ENCODE measurements at regions not wholly inside any gene's neighbourhood (a gene's known extent, or its start where the extent isn't known, plus 50 kb on each side); places are given as distances from the start of the nearest gene placed in this dataset.

GRCh38 chr5:60183881-60184280 is 290.4 kb upstream of the PDE4D start:
- Mint-ChIP-seq H3K27ac (ENCODE audit: unreplicated experiment) (no peak overlapping the region), H3K9me3 (ENCODE audit: unreplicated experiment) (no peaks in the 10 kb centered on the region), H3K27me3 (ENCODE audit: low read depth, unreplicated experiment) (no peaks in the 10 kb centered on the region), H3K4me1 (ENCODE audit: low read depth, unreplicated experiment) (peaks cover 7% of the 10 kb centered on the region), H3K4me3 (ENCODE audit: unreplicated experiment) (no peak overlapping the region), H3K36me3 (ENCODE audit: low read depth, unreplicated experiment) (no peaks in the 10 kb centered on the region)
- Histone ChIP-seq H2AFZ (ENCODE audit: low read depth, low read length) (no peak overlapping the region), H3K79me2 (ENCODE audit: insufficient read depth, low read length) (no peaks in the 10 kb centered on the region), H3K9ac (ENCODE audit: low read length) (no peak overlapping the region), H3K4me2 (ENCODE audit: low read length) (no peak overlapping the region), H3K27ac (ENCODE audit: low read depth, low read length) (no peak overlapping the region), H4K20me1 (ENCODE audit: insufficient read depth, low read length) (no peaks in the 10 kb centered on the region), H3K4me3 (ENCODE audit: insufficient read depth, low read depth, low read length) (no peak overlapping the region), H3K4me1 (ENCODE audit: insufficient read depth, low read length) (no peaks in the 10 kb centered on the region), H3K9me3 (ENCODE audit: insufficient read depth, low read depth, low read length) (no peaks in the 10 kb centered on the region), H3K27me3 (ENCODE audit: insufficient read depth, low read length) (no peaks in the 10 kb centered on the region), H3K36me3 (ENCODE audit: insufficient read depth, low read length) (no peaks in the 10 kb centered on the region)
- DNase-seq (ENCODE audit: low read depth) (no peak), FAIRE-seq (no peak)
- no peak for TF ChIP-seq EZH2 (IDR thresholded peaks at IDR 0.05; ENCODE audit: insufficient read depth, low read length)
- no peak for TF ChIP-seq CTCF (IDR thresholded peaks at IDR 0.05; ENCODE audit: insufficient read depth, low read depth, low read length)

- Histone ChIP-seq H3K27me3 (ENCODE audit: insufficient read depth, low read length) (no peaks in the 10 kb centered on the region), H3K9me3 (ENCODE audit: insufficient read depth, low read depth, low read length) (no peaks in the 10 kb centered on the region), H3K79me2 (ENCODE audit: insufficient read depth, low read length) (no peaks in the 10 kb centered on the region), H3K9ac (ENCODE audit: low read length) (no peak overlapping the region), H3K36me3 (ENCODE audit: insufficient read depth, low read length) (no peaks in the 10 kb centered on the region), H3K4me3 (ENCODE audit: insufficient read depth, low read depth, low read length) (no peak overlapping the region), H3K27ac (ENCODE audit: low read depth, low read length) (no peak overlapping the region), H3K4me2 (ENCODE audit: low read length) (no peak overlapping the region), H4K20me1 (ENCODE audit: insufficient read depth, low read length) (no peaks in the 10 kb centered on the region), H2AFZ (ENCODE audit: low read depth, low read length) (no peak overlapping the region), H3K4me1 (ENCODE audit: insufficient read depth, low read length) (no peaks in the 10 kb centered on the region)
- Mint-ChIP-seq H3K4me3 (ENCODE audit: unreplicated experiment) (no peak overlapping the region), H3K36me3 (ENCODE audit: low read depth, unreplicated experiment) (no peaks in the 10 kb centered on the region), H3K9me3 (ENCODE audit: unreplicated experiment) (no peaks in the 10 kb centered on the region), H3K4me1 (ENCODE audit: low read depth, unreplicated experiment) (peaks cover 6% of the 10 kb centered on the region), H3K27ac (ENCODE audit: unreplicated experiment) (no peak overlapping the region), H3K27me3 (ENCODE audit: low read depth, unreplicated experiment) (no peaks in the 10 kb centered on the region)
- no peak for FAIRE-seq
- peak; percentile 23 for DNase-seq (ENCODE audit: low read depth)
- TF ChIP-seq CTCF (IDR thresholded peaks at IDR 0.05; ENCODE audit: insufficient read depth, low read depth, low read length): no peak
- no peak for TF ChIP-seq EZH2 (IDR thresholded peaks at IDR 0.05; ENCODE audit: insufficient read depth, low read length)
Measured at GRCh38 chr5:60178101-60178500, 284.6 kb upstream of the PDE4D start.

- H3K36me3 ChIP-seq (ENCODE audit: insufficient read depth, low read length): no peaks in the 10 kb centered on the region
- TF ChIP-seq CTCF (IDR thresholded peaks at IDR 0.05; ENCODE audit: insufficient read depth, low read depth, low read length): no peak
- H3K9me3 ChIP-seq (ENCODE audit: insufficient read depth, low read depth, low read length): no peaks in the 10 kb centered on the region
- H3K27me3 ChIP-seq (ENCODE audit: insufficient read depth, low read length): no peaks in the 10 kb centered on the region
- H3K4me2 ChIP-seq (ENCODE audit: low read length): no peak overlapping the region
- H3K4me1 Mint-ChIP-seq (ENCODE audit: low read depth, unreplicated experiment): peaks cover 6% of the 10 kb centered on the region
- H3K36me3 Mint-ChIP-seq (ENCODE audit: low read depth, unreplicated experiment): no peaks in the 10 kb centered on the region
- H3K4me3 Mint-ChIP-seq (ENCODE audit: unreplicated experiment): no peak overlapping the region
- no peaks in the 10 kb centered on the region for H3K4me1 ChIP-seq (ENCODE audit: insufficient read depth, low read length)
- H3K27ac ChIP-seq (ENCODE audit: low read depth, low read length): no peak overlapping the region
- FAIRE-seq: no peak
- no peaks in the 10 kb centered on the region for H4K20me1 ChIP-seq (ENCODE audit: insufficient read depth, low read length)
- H3K9ac ChIP-seq (ENCODE audit: low read length): no peak overlapping the region
- H3K27ac Mint-ChIP-seq (ENCODE audit: unreplicated experiment): no peak overlapping the region
- no peaks in the 10 kb centered on the region for H3K79me2 ChIP-seq (ENCODE audit: insufficient read depth, low read length)
- DNase-seq (ENCODE audit: low read depth): peak; percentile 56
- H2AFZ ChIP-seq (ENCODE audit: low read depth, low read length): no peak overlapping the region
- H3K4me3 ChIP-seq (ENCODE audit: insufficient read depth, low read depth, low read length): no peak overlapping the region
- no peaks in the 10 kb centered on the region for H3K27me3 Mint-ChIP-seq (ENCODE audit: low read depth, unreplicated experiment)
- no peaks in the 10 kb centered on the region for H3K9me3 Mint-ChIP-seq (ENCODE audit: unreplicated experiment)
Measured at GRCh38 chr5:60177596-60177995, 284.1 kb upstream of the PDE4D start.
